ENCODE measurements at regions not wholly inside any gene's neighbourhood (a gene's known extent, or its start where the extent isn't known, plus 50 kb on each side); places are given as distances from the start of the nearest gene placed in this dataset.

GRCh38 chr7:50164559-50165170, 71.6 kb upstream of the ZPBP start:
- no peak for DNase-seq

- no peak for DNase-seq
These were observed 67.2 kb upstream of the ZPBP start for GRCh38 chr7:50160206-50160605.

GRCh38 chr7:50159154-50159553, 66.1 kb upstream of the ZPBP start:
- DNase-seq = no peak

GRCh38 chr7:50156706-50157105, 63.7 kb upstream of the ZPBP start:
- no peak for DNase-seq

- DNase-seq = peak; percentile 38
These were observed 63.1 kb upstream of the ZPBP start for GRCh38 chr7:50156163-50156562.

- peak; percentile 26 for DNase-seq
These were observed 62.7 kb upstream of the ZPBP start for GRCh38 chr7:50155755-50156154.

GRCh38 chr7:50153995-50154394, 60.9 kb upstream of the ZPBP start:
- DNase-seq = no peak

GRCh38 chr7:50153148-50153547, 60.1 kb upstream of the ZPBP start:
- no peak for DNase-seq

- no peak for DNase-seq
These were observed 59.4 kb upstream of the ZPBP start for GRCh38 chr7:50152486-50152885.

- DNase-seq = no peak
These were observed 58.6 kb upstream of the ZPBP start for GRCh38 chr7:50151661-50152060.

- no peak for DNase-seq
These were observed 58.0 kb upstream of the ZPBP start for GRCh38 chr7:50151001-50151400.

- DNase-seq = no peak
These were observed 56.3 kb upstream of the ZPBP start for GRCh38 chr7:50149369-50149768.

GRCh38 chr7:50147951-50148808, 55.1 kb upstream of the ZPBP start:
- DNase-seq = peak; percentile 37

- DNase-seq = no peak
These were observed 53.6 kb upstream of the ZPBP start for GRCh38 chr7:50146692-50147091.

GRCh38 chr7:50145801-50146338, 52.8 kb upstream of the ZPBP start:
- no peak for DNase-seq

- DNase-seq = no peak
These were observed 52.2 kb upstream of the ZPBP start for GRCh38 chr7:50145226-50145625.
